HG03571 (cell line): ENCODE measurements at regions not wholly inside any gene's neighbourhood (a gene's known extent, or its start where the extent isn't known, plus 50 kb on each side); places are given as distances from the start of the nearest gene placed in this dataset.
"Not testable (repeated sequence)": the region's sequence is repeated elsewhere in the genome, so short reads cannot be mapped to it uniquely, and the experiment has no call there.

ENCODE experiments used
- ATAC-seq: cut with Tn5 transposase; IDR thresholded peaks from one replicate; pipeline ENCODE4 v1.9.1; 2021; ENCODE audit not compliant: unreplicated experiment

- no peak for ATAC-seq
Measured at GRCh38 chr4:156420623-156421022, 467.0 kb upstream of the CTSO start.

- ATAC-seq = no peak
Measured at GRCh38 chr4:156419080-156419685, 465.5 kb upstream of the CTSO start.

GRCh38 chr4:156414406-156414805 is 460.7 kb upstream of the CTSO start:
- ATAC-seq = no peak

- ATAC-seq = no peak
Measured at GRCh38 chr4:156413239-156414135, 459.8 kb upstream of the CTSO start.

- no peak for ATAC-seq
Measured at GRCh38 chr4:156411531-156411930, 457.9 kb upstream of the CTSO start.

- ATAC-seq = no peak
Measured at GRCh38 chr4:156408749-156409148, 455.1 kb upstream of the CTSO start.

- no peak for ATAC-seq
Measured at GRCh38 chr4:156401371-156401770, 447.7 kb upstream of the CTSO start.

- no peak for ATAC-seq
Measured at GRCh38 chr4:156396534-156396933, 442.9 kb upstream of the CTSO start.

GRCh38 chr4:156391325-156391653 is 437.6 kb upstream of the CTSO start:
- no peak for ATAC-seq

GRCh38 chr4:156390599-156391324 is 437.1 kb upstream of the CTSO start:
- ATAC-seq = no peak

GRCh38 chr4:156388826-156389225 is 435.2 kb upstream of the CTSO start:
- no peak for ATAC-seq

- ATAC-seq = no peak
Measured at GRCh38 chr4:156378033-156378665, 424.5 kb upstream of the CTSO start.

- no peak for ATAC-seq
Measured at GRCh38 chr4:156377036-156377710, 423.5 kb upstream of the CTSO start.

- no peak for ATAC-seq
Measured at GRCh38 chr4:156374894-156375293, 421.2 kb upstream of the CTSO start.

- ATAC-seq = no peak
Measured at GRCh38 chr4:156374069-156374468, 420.4 kb upstream of the CTSO start.

- not testable (repeated sequence) for ATAC-seq
Measured at GRCh38 chr4:156367502-156367901, 413.8 kb upstream of the CTSO start.

GRCh38 chr4:156362581-156362980 is 408.9 kb upstream of the CTSO start:
- ATAC-seq = no peak

GRCh38 chr4:156347412-156348075 is 393.9 kb upstream of the CTSO start:
- no peak for ATAC-seq

GRCh38 chr4:156346959-156347385 is 393.3 kb upstream of the CTSO start:
- ATAC-seq = no peak

- no peak for ATAC-seq
Measured at GRCh38 chr4:156344397-156344796, 390.7 kb upstream of the CTSO start.
